Activated T-cell treated with anti-CD3 and anti-CD28 coated beads for 48 hours (primary cell): ENCODE measurements at regions not wholly inside any gene's neighbourhood (a gene's known extent, or its start where the extent isn't known, plus 50 kb on each side); places are given as distances from the start of the nearest gene placed in this dataset.

ENCODE experiments used
- DNase-seq: peaks from one replicate; pipeline ENCODE4 v3.0.0-alpha.2; 2020; ENCODE audit warnings: low read depth

GRCh38 chrX:43581888-43582539, 74.1 kb upstream of the MAOA start:
- DNase-seq, result no peak

GRCh38 chrX:43582540-43582913, 73.6 kb upstream of the MAOA start:
- no peak for DNase-seq

GRCh38 chrX:43585922-43586321, 70.2 kb upstream of the MAOA start:
- DNase-seq, result no peak

- DNase-seq, result no peak
Measured at GRCh38 chrX:43586830-43587229, 69.3 kb upstream of the MAOA start.

GRCh38 chrX:43589735-43590134, 66.4 kb upstream of the MAOA start:
- DNase-seq, result no peak

GRCh38 chrX:43590150-43590549, 65.9 kb upstream of the MAOA start:
- DNase-seq, result no peak

- no peak for DNase-seq
Measured at GRCh38 chrX:43592597-43592996, 63.5 kb upstream of the MAOA start.

GRCh38 chrX:43595931-43596330, 60.2 kb upstream of the MAOA start:
- DNase-seq, result no peak

GRCh38 chrX:43604753-43605152, 51.3 kb upstream of the MAOA start:
- no peak for DNase-seq

- no peak for DNase-seq
Measured at GRCh38 chrX:43605351-43605750, 50.7 kb upstream of the MAOA start.
